ENCODE measurements at regions not wholly inside any gene's neighbourhood (a gene's known extent, or its start where the extent isn't known, plus 50 kb on each side); places are given as distances from the start of the nearest gene placed in this dataset.

GRCh38 chr3:79846148-79846933 lies 78.5 kb upstream of the ROBO1 start:
- DNase-seq, result no peak

GRCh38 chr3:79845546-79845945 lies 77.7 kb upstream of the ROBO1 start:
- no peak for DNase-seq

DNA sequence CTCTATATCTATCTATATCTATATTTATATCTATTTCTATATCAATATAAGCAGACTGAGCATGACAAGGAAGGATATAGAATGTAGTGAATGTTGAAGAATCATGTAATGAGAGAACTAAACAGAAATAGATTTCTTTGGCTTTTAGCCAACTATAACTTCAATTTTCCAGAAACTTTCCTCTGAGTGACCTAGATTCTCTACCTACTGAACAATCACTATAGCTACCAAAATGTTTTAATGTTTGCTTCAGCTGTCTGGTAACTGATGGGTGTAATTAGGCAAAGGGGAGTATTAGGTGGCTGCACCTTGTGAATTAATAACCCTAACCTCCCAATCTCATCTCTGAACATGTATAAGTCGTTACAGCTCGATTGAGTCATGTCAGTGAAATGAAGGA lies 76.4 kb upstream of the ROBO1 start:
- DNase-seq, result no peak

GRCh38 chr3:79843180-79843579 lies 75.4 kb upstream of the ROBO1 start:
- no peak for DNase-seq

GRCh38 chr3:79835701-79836100 lies 67.9 kb upstream of the ROBO1 start:
- no peak for DNase-seq

DNA sequence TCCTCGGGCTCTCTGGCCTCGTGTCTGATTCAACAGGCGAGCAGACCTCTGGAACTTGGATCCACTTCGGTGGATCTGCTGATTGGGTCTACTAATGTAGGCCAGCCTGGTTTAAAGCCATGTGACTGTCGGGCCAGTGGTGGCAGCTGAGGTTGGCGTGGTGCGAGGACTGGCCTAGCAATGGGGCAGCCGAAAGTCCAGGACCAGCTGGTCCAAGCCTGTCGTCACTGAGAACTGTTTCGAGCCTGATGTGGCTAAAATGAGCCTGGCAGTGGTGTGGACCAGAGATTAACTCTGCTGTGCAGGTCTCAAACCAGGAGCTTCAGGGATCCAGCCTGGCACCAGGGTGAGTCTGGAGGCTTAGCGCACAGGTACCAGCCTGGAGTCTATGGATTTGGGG lies 56.4 kb upstream of the ROBO1 start:
- no peak for DNase-seq

DNA sequence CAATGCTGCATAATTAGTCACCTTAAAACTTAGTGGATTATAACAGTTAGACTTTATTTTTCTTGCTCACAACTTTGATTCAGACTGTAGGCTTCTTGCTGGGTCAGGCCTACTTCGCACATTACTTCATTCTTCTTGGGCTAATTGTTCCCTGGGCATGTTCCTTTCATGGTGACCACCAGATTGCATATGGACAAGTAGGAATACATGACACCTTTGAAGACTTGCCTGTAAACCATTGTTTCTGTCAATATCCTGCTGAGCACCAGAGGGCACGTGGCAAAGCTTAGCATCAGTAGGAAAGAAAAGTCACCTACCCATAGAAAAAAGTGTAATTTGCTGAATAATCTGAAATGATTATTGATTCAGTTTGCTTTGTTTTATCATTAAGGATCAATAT lies 54.3 kb upstream of the ROBO1 start:
- DNase-seq, result no peak

DNA sequence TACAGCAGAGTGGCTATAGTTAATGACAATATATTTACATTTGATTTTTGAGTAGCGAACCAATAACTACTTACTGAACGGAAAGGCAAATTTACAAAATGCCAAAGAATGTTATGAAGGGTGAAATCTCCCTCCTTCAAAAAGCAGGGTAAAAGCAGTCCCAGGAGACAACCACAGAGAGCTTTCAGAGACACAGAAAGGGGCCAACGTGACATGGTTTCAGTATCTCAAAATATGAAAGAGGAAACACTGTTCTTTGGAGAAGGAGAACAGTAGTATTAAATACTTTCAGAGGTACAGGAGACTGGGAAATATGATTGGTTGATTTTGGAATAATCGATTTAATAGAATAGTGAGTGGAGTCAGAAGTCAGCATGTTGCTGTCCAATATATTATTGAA lies 52.3 kb upstream of the ROBO1 start:
- DNase-seq, result no peak

DNA sequence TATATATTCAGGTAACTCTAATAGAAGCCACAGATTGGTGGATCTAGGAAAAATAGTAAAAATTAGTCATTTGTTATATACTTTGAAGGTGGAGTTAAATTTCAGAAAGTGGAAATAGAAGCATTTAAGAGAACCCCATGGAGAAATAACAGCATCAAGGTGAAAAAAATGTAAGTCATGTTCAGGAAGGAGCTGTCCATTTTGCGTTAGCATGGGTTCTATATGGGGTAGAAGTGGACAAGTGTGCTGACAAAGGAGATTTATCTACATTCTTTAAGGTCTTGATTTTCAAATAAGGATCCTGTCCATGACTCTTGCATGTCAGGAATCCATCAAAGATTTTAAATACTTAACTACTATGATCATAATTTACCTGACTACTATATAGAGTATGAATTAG lies 50.2 kb upstream of the ROBO1 start:
- DNase-seq, result no peak
